AG09309 (cell line): ENCODE measurements at regions not wholly inside any gene's neighbourhood (a gene's known extent, or its start where the extent isn't known, plus 50 kb on each side); places are given as distances from the start of the nearest gene placed in this dataset.

Source experiments
- DNase-seq: peaks from one replicate; pipeline ENCODE4 v3.0.0-alpha.2; 2010; ENCODE audit warnings: low read depth
- H3K4me3 ChIP-seq: 2 replicates; pipeline ENCODE4 v1.5.1; 2011; ENCODE audit warnings: mild to moderate bottlenecking, low read depth, low read length, moderate library complexity; ENCODE audit not compliant: control insufficient read depth
- TF ChIP-seq, protein P1 (sequence below): IDR thresholded peaks from 2 replicates; pipeline ENCODE4 v1.5.1; 2011; ENCODE audit warnings: mild to moderate bottlenecking, low read depth, low read length, inconsistent platforms; ENCODE audit not compliant: insufficient read depth, control insufficient read depth; ENCODE audit errors: missing control alignments

DNA sequence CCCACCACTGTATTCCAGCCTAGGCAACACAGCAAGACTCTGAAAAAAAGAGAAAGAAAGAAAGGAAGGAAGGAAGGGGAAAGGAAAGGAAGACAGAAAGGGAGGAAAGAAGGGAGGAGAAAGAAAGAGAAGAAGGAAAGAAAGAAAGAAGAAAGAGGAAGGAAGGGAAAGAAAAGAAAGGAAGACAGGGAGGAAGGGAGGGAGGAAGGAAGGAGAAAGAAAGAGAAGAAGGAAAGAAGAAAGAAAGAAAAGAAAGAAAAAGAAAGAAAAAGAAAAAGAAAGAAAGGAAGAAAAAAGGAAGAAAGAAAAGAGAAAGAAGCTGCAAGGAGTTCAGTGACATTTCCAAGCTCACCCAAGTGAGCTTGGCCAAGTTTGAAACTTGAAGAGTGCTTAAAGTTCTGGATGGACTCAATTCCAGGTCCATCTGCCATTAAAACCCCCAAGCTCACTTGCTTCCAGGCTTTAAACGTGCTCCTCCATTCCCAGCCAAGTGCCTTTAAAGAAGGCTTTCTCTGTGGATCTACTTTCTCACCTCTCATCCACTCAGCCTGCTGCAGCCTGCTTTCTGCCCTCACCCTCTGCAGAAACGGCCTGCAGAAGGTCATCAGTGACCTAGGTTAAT lies 101.5 kb downstream of the VCPKMT start:
- DNase-seq, result no peak
- no peak overlapping the region for H3K4me3 ChIP-seq
- TF ChIP-seq, protein P1, sequence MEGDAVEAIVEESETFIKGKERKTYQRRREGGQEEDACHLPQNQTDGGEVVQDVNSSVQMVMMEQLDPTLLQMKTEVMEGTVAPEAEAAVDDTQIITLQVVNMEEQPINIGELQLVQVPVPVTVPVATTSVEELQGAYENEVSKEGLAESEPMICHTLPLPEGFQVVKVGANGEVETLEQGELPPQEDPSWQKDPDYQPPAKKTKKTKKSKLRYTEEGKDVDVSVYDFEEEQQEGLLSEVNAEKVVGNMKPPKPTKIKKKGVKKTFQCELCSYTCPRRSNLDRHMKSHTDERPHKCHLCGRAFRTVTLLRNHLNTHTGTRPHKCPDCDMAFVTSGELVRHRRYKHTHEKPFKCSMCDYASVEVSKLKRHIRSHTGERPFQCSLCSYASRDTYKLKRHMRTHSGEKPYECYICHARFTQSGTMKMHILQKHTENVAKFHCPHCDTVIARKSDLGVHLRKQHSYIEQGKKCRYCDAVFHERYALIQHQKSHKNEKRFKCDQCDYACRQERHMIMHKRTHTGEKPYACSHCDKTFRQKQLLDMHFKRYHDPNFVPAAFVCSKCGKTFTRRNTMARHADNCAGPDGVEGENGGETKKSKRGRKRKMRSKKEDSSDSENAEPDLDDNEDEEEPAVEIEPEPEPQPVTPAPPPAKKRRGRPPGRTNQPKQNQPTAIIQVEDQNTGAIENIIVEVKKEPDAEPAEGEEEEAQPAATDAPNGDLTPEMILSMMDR, result no peak

DNA sequence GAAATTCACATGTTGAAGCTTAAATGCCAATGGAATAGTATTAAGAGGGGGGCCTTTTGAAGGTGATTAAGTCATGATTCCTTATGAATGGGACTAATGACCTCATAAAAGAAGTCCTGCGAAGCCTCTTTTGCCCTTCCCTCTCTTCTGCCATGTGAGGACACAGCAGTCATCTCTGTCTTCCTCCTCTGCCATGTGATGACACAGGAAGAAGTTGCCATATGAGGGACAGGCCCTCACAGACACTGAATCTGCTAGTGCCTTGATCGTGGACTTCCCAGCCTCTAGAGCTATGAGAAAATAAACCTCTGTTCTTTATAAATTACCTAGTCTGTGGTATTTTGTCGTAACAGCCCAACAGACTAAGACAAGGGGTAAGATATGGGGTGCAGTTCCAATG lies 100.7 kb downstream of the VCPKMT start:
- TF ChIP-seq, protein P1, result no peak
- no peak overlapping the region for H3K4me3 ChIP-seq
- no peak for DNase-seq

DNA sequence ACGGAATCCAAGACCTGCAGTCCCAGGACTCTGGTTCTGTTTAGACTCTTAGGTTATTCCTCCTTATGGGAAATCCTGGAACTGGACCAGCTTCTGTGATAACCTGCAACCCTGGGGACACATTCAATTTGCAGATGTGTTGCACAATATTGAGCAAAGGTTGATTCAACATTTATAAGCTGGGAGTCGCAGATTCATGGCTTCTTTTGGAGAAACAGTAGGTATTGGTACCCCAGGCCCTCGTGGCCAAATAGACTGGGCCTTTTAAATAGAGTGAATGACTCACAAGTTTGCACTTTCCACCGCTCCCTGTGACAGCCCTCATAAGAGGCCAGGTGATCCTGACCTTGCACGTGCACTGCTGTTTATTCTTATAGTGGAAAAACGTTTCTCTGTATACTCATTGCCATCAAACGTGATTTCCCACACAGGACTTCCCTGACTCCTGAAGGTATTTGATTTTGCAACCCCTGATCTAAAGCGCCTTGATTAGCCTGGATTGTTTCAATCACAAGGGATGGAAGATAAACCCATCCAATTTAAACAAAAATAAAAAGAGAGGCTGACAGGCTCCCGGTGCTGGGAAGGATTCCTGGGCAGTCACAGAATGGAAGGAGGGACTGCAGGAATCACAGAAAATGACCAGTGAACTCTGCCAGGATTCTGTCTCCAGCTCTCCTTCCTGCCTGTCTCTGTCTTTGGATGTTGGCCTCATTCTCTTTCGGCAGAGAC lies 98.0 kb downstream of the VCPKMT start:
- DNase-seq, result no peak
- TF ChIP-seq, protein P1, result no peak
- H3K4me3 ChIP-seq, result no peak overlapping the region

DNA sequence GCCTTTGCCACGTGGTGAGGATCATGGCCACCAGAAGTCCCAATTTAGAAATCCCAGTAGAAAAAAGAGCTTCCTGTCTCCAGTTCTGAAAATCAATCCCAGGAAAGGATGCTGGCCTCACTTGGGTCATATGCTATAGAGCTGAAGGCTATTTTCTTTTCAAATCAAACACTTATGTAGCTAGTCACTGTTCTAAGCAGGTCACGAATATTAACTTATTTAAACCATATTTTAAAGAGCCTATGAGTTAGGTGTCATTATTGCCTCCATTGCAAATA lies 97.5 kb downstream of the VCPKMT start:
- H3K4me3 ChIP-seq, result no peak overlapping the region
- TF ChIP-seq, protein P1, result no peak
- no peak for DNase-seq

DNA sequence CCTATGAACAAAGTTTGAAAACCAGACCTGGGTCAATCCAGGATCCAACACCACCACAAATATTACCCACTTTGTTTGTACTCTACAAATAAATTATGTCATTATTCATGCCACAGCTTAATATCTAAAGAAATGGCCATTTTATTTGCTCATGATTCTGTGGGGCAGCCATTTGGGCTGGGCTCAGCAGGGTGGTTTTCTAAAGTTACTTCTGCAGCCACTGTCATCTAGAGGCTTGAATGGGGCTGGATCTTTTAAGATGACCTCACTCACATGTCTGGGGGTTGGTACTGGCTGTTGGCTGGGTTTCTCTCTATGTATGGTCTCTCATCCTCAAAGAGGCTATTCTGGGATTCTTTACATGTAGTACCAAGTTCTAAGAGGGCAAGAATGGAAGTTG lies 96.2 kb downstream of the VCPKMT start:
- TF ChIP-seq, protein P1, result no peak
- H3K4me3 ChIP-seq, result no peak overlapping the region
- no peak for DNase-seq

DNA sequence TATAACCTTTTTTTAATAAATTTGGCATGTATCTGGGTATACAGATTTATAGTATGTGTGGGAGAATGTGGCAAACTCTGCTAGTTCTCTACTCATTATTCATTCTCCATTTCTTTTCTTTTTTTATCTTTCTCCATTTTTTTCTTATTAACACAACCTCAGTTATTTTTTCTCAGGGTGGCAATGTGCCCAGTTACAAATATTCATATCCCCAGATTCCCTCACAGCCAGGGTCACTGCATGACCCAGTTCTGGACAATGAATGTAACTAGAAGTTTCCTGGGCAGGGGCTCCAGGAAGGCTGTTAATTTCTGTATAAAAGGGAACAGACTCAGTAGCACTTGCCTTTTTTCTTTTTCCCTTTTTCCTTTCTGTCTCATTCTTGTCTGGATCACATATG lies 95.6 kb downstream of the VCPKMT start:
- no peak overlapping the region for H3K4me3 ChIP-seq
- TF ChIP-seq, protein P1, result no peak
- DNase-seq, result no peak
